Tibial nerve (tissue), 4 donors: ENCODE measurements at regions not wholly inside any gene's neighbourhood (a gene's known extent, or its start where the extent isn't known, plus 50 kb on each side); places are given as distances from the start of the nearest gene placed in this dataset.

ENCODE experiments used
- DNase-seq, 2 donors: peaks; one replicate each; pipeline ENCODE4 v3.0.0-alpha.2; 2019; ENCODE audit warnings: low spot score in 2 of 2
- H3K27ac ChIP-seq, 4 donors: fragments of 200-600 bp; sonication (generic) in 3 of 4; one replicate each; pipeline ENCODE4 v1.5.1; 2017 to 2019; ENCODE audit warnings: mild to moderate bottlenecking in 1 of 4
- H3K27me3 ChIP-seq, 2 donors: fragments of 200-600 bp; sonication (generic) in 1 of 2; one replicate each; pipeline versions ENCODE4 v1.5.1 to v1.6.0; 2017 to 2019
- H3K36me3 ChIP-seq, 3 donors: fragments of 200-600 bp; sonication (generic); one replicate each; pipeline ENCODE4 v1.5.1; 2018 to 2019
- H3K4me1 ChIP-seq, 4 donors: fragments of 200-600 bp; sonication (generic) in 3 of 4; one replicate each; pipeline ENCODE4 v1.5.1; 2017 to 2019
- H3K4me3 ChIP-seq, 4 donors: fragments of 200-600 bp; sonication (generic) in 3 of 4; one replicate each; pipeline ENCODE4 v1.5.1; 2017 to 2019; ENCODE audit warnings: mild to moderate bottlenecking in 1 of 4, moderate library complexity in 1 of 4
- H3K9me3 ChIP-seq, 4 donors: fragments of 200-600 bp; sonication (generic) in 3 of 4; one replicate each; pipeline ENCODE4 v1.5.1; 2017 to 2019
- EP300 ChIP-seq, 2 donors: sonication (generic); formaldehyde crosslinking; IDR thresholded peaks; one replicate each; pipeline ENCODE4 v1.6.1; 2017; ENCODE audit warnings: antibody characterized with exemption in 2 of 2, mild to moderate bottlenecking in 1 of 2
- POLR2A ChIP-seq, 2 donors: fragments of 450-650 bp; IDR thresholded peaks; one replicate each; pipeline ENCODE4 v1.6.1; 2017; ENCODE audit warnings: antibody characterized with exemption in 2 of 2, mild to moderate bottlenecking in 2 of 2, moderate library complexity in 2 of 2
- WGBS, 2 donors: methylation state at CpG; one replicate each; pipeline ENCODE4 v1.1.5; 2018; 5-methylcytosine and 5-hydroxymethylcytosine counted together
- TF ChIP-seq, protein P1 (sequence below), 5 experiments: fragments of 200-600 bp in 3 of 5; fragments of 450-650 bp in 2 of 5; sonication (generic) in 3 of 5; IDR thresholded peaks; one replicate each; pipeline ENCODE4 v1.5.1; 2016 to 2019; ENCODE audit warnings: antibody characterized with exemption in 5 of 5, mild to moderate bottlenecking in 3 of 5, moderate library complexity in 2 of 5

DNA sequence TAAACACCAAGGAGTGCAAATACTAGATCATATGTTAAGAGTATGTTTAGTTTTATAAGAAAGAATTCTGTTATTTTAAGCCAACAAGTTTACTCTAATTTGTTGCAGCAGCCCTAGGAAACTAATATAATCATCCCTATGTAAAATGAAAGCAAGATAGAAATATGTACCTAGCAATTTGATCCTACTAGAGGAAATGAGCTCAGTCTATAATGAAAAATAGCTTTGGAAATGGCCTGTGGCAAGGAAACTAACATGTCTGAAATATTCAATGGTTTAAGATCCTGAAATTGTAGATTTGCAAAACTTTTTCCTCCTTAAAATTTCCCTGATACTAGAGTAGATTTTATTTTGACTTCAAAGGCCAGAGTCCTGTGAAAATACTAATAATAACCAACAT is 112.7 kb upstream of the SLC5A12 start:
- TF ChIP-seq EP300 (IDR thresholded peaks at IDR 0.05) (no peak), POLR2A (IDR thresholded peaks at IDR 0.05) (no peak)
- TF ChIP-seq, protein P1, sequence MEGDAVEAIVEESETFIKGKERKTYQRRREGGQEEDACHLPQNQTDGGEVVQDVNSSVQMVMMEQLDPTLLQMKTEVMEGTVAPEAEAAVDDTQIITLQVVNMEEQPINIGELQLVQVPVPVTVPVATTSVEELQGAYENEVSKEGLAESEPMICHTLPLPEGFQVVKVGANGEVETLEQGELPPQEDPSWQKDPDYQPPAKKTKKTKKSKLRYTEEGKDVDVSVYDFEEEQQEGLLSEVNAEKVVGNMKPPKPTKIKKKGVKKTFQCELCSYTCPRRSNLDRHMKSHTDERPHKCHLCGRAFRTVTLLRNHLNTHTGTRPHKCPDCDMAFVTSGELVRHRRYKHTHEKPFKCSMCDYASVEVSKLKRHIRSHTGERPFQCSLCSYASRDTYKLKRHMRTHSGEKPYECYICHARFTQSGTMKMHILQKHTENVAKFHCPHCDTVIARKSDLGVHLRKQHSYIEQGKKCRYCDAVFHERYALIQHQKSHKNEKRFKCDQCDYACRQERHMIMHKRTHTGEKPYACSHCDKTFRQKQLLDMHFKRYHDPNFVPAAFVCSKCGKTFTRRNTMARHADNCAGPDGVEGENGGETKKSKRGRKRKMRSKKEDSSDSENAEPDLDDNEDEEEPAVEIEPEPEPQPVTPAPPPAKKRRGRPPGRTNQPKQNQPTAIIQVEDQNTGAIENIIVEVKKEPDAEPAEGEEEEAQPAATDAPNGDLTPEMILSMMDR (IDR thresholded peaks at IDR 0.05) = no peak
- no peak for DNase-seq

DNA sequence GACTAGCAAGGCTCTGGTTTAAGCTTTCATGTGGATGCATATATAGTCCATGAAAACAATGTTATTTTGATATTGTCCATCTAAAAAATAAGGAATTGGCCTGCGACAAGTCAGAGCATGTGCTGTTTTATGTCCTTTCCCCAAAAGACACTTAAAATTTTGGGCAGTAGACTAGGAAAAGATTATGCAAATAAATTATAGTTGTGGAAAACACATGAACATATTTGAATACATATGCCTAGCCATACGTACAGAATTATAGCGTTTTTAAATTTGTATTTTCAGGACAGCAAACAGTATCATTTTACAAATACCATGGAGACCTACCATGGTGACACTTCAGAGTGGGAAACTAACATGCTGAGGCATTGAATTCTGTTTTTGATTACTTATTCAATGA is 113.8 kb upstream of the SLC5A12 start:
- no peaks in the 10 kb centered on the region for H3K27me3 ChIP-seq
- H3K27ac ChIP-seq = no peak overlapping the region
- WGBS, 2 donors = 88 to 91% methylated on average over 3 of the region's 3 CpGs

More for the DNA sequence above, 112.7 kb upstream of the SLC5A12 start:
- Histone ChIP-seq H3K9me3 (no peaks in the 10 kb centered on the region), H3K36me3 (no peaks in the 10 kb centered on the region), H3K27me3 (no peaks in the 10 kb centered on the region), H3K4me1 (peaks cover 0 to 10% (median 0%) of the 10 kb centered on the region in 4 donors), H3K4me3 (no peak overlapping the region), H3K27ac (no peak overlapping the region)

DNA sequence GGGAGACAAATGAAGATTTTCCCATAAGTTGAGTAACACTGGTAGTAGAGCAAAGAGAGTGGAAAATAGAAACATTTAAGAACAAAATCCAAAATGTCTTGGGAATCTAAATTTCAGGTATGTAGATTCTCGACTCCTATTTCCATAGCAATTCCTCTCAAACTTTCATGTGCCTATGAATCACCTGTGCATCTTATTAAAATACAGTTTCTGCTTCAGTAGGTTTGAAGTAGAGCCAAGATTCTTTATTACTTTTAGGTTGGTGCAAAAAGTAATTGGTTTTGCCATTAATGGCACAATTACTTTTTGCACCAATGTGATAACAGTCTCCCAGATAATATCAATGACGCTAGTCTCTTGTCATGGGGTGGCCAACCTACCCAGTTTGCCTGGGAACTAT is 115.3 kb upstream of the SLC5A12 start:
- DNase-seq = no peak
- WGBS, 2 donors = 89 to 91% methylated on average over 2 of the region's 2 CpGs
- no peak overlapping the region for H3K4me3 ChIP-seq
- peaks cover 0 to 14% (median 0%) of the 10 kb centered on the region in 4 donors for H3K4me1 ChIP-seq
- no peak for TF ChIP-seq EP300 (IDR thresholded peaks at IDR 0.05)
- TF ChIP-seq, protein P1 (IDR thresholded peaks at IDR 0.05) = no peak
- no peak for TF ChIP-seq POLR2A (IDR thresholded peaks at IDR 0.05)
- H3K27ac ChIP-seq = no peak overlapping the region
- H3K36me3 ChIP-seq = no peaks in the 10 kb centered on the region
- H3K9me3 ChIP-seq = no peaks in the 10 kb centered on the region
- H3K27me3 ChIP-seq = no peaks in the 10 kb centered on the region

More for the DNA sequence above, 113.8 kb upstream of the SLC5A12 start:
- no peak overlapping the region for H3K4me3 ChIP-seq
- H3K9me3 ChIP-seq = no peaks in the 10 kb centered on the region
- TF ChIP-seq POLR2A (IDR thresholded peaks at IDR 0.05) (no peak), EP300 (IDR thresholded peaks at IDR 0.05) (no peak)
- TF ChIP-seq, protein P1 (IDR thresholded peaks at IDR 0.05) = no peak
- no peaks in the 10 kb centered on the region for H3K36me3 ChIP-seq
- DNase-seq = no peak
- H3K4me1 ChIP-seq = peaks cover 0 to 10% (median 0%) of the 10 kb centered on the region in 4 donors

DNA sequence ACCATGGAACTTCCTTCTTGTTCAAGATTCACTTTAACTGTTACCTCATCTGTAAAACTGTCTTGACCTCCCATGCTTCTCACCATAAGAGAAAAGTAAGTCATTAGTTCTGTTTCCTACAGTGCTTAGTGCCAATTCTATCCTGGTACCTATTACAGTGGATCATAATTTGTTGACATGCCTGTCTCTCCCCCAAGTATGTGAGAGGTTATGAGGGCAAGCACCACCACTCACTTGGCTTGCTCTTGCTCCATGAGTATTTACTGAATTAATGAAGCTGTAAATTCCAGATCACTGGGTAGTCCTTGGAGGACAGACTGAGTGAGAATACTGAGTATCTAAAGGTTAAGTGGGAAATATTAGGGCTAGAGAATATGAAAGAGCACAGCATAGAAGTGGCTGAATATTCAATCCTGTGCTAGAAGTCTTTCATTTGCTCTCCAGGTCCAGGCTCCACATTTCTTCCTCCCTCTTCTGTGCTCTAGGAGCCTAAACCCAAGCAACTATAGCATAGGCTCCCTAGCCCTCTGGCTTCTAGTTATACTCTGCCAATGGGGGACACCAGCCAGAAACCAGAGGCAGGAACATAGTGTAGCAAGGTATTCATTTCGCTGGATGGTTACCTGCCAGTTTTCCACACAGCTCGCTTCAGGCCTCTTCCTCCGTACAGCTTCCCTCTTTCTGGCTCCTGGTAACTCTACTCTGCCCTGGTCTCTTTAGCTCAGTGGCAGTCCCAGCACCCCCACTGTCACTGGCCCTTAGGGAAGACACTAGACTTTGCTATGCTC is 118.2 kb upstream of the SLC5A12 start:
- no peaks in the 10 kb centered on the region for H3K27me3 ChIP-seq
- H3K4me3 ChIP-seq = no peak overlapping the region
- H3K4me1 ChIP-seq = peaks cover 0 to 15% (median 4%) of the 10 kb centered on the region in 4 donors
- H3K36me3 ChIP-seq = no peaks in the 10 kb centered on the region
- TF ChIP-seq POLR2A (IDR thresholded peaks at IDR 0.05) = no peak
- TF ChIP-seq EP300 (IDR thresholded peaks at IDR 0.05) = no peak
- TF ChIP-seq, protein P1 (IDR thresholded peaks at IDR 0.05) = no peak
- WGBS, 2 donors = 94 to 96% methylated on average over 3 of the region's 3 CpGs
- H3K9me3 ChIP-seq = no peaks in the 10 kb centered on the region
- peak overlapping the region in 2 of 4 donors; percentile 66 to 83 for H3K27ac ChIP-seq
- DNase-seq = no peak

DNA sequence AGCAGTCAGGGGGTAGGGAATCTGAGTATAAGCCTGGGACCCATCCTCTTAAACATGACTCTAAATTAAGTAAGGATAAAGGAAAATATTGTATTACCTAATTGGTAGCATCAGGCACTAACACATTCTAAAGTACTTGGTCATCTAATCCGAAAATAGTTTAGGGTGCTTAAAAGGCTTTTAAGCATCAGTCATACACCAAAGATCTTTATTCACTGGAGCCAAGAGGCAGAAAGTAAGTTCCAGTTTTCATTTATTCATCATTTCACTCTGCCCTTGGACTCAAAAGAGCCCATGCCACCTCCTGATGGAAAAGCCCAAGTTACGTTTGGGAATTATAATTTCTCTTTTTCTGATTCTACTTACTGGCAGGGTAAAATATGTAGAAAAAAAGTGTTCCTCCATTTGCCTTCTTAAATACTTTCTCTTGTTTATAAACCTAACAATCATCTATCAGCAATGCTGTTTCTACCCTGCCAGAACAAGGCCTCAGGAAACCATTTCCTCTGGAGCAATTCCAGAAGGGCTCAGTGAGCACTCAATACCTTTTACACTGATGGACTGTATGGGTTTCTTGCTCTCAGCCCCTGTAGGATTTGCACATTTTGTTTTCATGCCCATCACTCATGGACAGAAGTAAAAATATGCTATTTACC is 120.1 kb upstream of the SLC5A12 start:
- DNase-seq = no peak
- Histone ChIP-seq H3K36me3 (no peaks in the 10 kb centered on the region), H3K9me3 (no peaks in the 10 kb centered on the region), H3K27ac (peak overlapping the region in 3 of 4 donors; percentile 23 to 83 (median 66)), H3K27me3 (no peaks in the 10 kb centered on the region), H3K4me3 (no peak overlapping the region), H3K4me1 (peaks cover 0 to 17% (median 4%) of the 10 kb centered on the region in 4 donors)
- TF ChIP-seq, protein P1 (IDR thresholded peaks at IDR 0.05) = no peak
- no peak for TF ChIP-seq EP300 (IDR thresholded peaks at IDR 0.05)
- no peak for TF ChIP-seq POLR2A (IDR thresholded peaks at IDR 0.05)
- WGBS, 2 donors = 49 to 61% methylated on average over 2 of the region's 2 CpGs
